HepG2 (cell line): ENCODE measurements at regions not wholly inside any gene's neighbourhood (a gene's known extent, or its start where the extent isn't known, plus 50 kb on each side); places are given as distances from the start of the nearest gene placed in this dataset.

Experiments
- ATAC-seq: fragments of 200-7000 bp; cut with Tn5 transposase; 3 replicates; pipeline ENCODE4 v1.9.1; 2020; ENCODE audit warnings: mild to moderate bottlenecking, moderate library complexity
- BruUV-seq: library from RNA; stranded (reverse); fragments of 400-500 nt; replicated peaks from 2 replicates; lab custom pipeline; 2021; lab: Mats Ljungman, UMichigan
- CTCF ChIA-PET: fragments of 300-600 bp; formaldehyde crosslinking; extraction: SDS; loops from one replicate; lab custom pipeline; 2021; ENCODE audit warnings: low total read pairs, inconsistent platforms, low intra/inter-chr PET ratio; lab: Yijun Ruan, JAX
- POLR2A ChIA-PET: fragments of 350-600 bp; sonication (Branson Sonifier 250); formaldehyde crosslinking; loops from one replicate; lab custom pipeline; 2020; ENCODE audit warnings: antibody characterized with exemption, inconsistent platforms; lab: Yijun Ruan, JAX
- DNase-seq: peaks from one replicate; pipeline ENCODE4 v3.0.0-alpha.2; 2015; ENCODE audit warnings: low spot score
- FAIRE-seq: peaks from 3 replicates; lab custom pipeline; 2011; peaks lifted over from hg19 to GRCh38; lab: Jason Lieb, UNC
- H2AFZ ChIP-seq: one replicate; pipeline ENCODE4 v1.6.1; 2011; ENCODE audit warnings: low read length, inconsistent platforms
- H3K27ac ChIP-seq: fragments of 300-600 bp; 3 replicates; pipeline ENCODE4 v1.8.0; 2011; ENCODE audit warnings: mixed run types, mild to moderate bottlenecking, mixed read lengths, low read length, inconsistent platforms; ENCODE audit not compliant: insufficient read depth; ENCODE audit errors: extremely low read length
- H3K27me3 ChIP-seq, 2 experiments: fragments of 200-600 bp in 1 of 2; 2 replicates in 1 of 2; 3 replicates in 1 of 2; pipeline versions ENCODE4 v1.6.0 to v1.8.0; 2011; ENCODE audit warnings: low read length in 2 of 2, mild to moderate bottlenecking in 2 of 2, moderate library complexity in 2 of 2, inconsistent platforms in 1 of 2; ENCODE audit not compliant: insufficient read depth in 2 of 2, control insufficient read depth in 1 of 2
- H3K36me3 ChIP-seq, 2 experiments: fragments of 200-600 bp in 1 of 2; replicated peaks in 1 of 2; 2 replicates in 1 of 2; 3 replicates in 1 of 2; pipeline versions ENCODE4 v1.5.1 to v1.8.0; 2011; ENCODE audit warnings: low read length in 2 of 2, inconsistent platforms in 1 of 2; ENCODE audit not compliant: insufficient read depth in 2 of 2, control insufficient read depth in 1 of 2
- H3K4me1 ChIP-seq: 2 replicates; pipeline ENCODE4 v1.5.1; 2012; ENCODE audit warnings: low read length, inconsistent platforms; ENCODE audit not compliant: insufficient read depth
- H3K4me2 ChIP-seq: 2 replicates; pipeline ENCODE4 v1.6.0; 2011; ENCODE audit warnings: low read depth, low read length, inconsistent platforms
- H3K4me3 ChIP-seq, 3 experiments: fragments of 200-600 bp in 1 of 3; sonication (generic), shearing (Covaris generic) in 1 of 3; replicated peaks in 1 of 3; 2 replicates each; pipeline ENCODE4 v1.5.1; 2011 to 2016; ENCODE audit warnings: low read length in 3 of 3, inconsistent platforms in 2 of 3, low read depth in 2 of 3, mild to moderate bottlenecking in 2 of 3, control low read depth in 1 of 3, mixed read lengths in 1 of 3; ENCODE audit not compliant: insufficient read depth in 1 of 3
- H3K79me2 ChIP-seq: one replicate; pipeline ENCODE4 v1.6.1; 2011; ENCODE audit warnings: low read length, inconsistent platforms; ENCODE audit not compliant: insufficient read depth
- H3K9ac ChIP-seq: 2 replicates; pipeline ENCODE4 v1.6.0; 2011; ENCODE audit warnings: mild to moderate bottlenecking, low read depth, low read length, inconsistent platforms; ENCODE audit not compliant: insufficient read depth
- H3K9me3 ChIP-seq: 2 replicates; pipeline ENCODE4 v1.5.1; 2012; ENCODE audit warnings: mild to moderate bottlenecking, low read length
- H4K20me1 ChIP-seq: 2 replicates; pipeline ENCODE4 v1.6.0; 2011; ENCODE audit warnings: inconsistent platforms, mild to moderate bottlenecking, low read length, moderate library complexity; ENCODE audit not compliant: insufficient read depth
- REST ChIP-seq, 2 experiments: IDR thresholded peaks; 2 replicates each; pipeline ENCODE4 v1.6.1; 2011 to 2012; ENCODE audit warnings: low read length in 2 of 2, borderline replicate concordance in 1 of 2, low read depth in 1 of 2, mild to moderate bottlenecking in 1 of 2, moderate library complexity in 1 of 2
- TMF1 ChIP-seq: sonication (generic); formaldehyde crosslinking; IDR thresholded peaks from 2 replicates; pipeline ENCODE4 v1.8.1; 2022; ENCODE audit warnings: low read depth, missing genetic modification reagents
- ZIK1 ChIP-seq: sonication (generic); formaldehyde crosslinking; IDR thresholded peaks from 2 replicates; pipeline ENCODE4 v1.5.0; 2020; ENCODE audit warnings: mild to moderate bottlenecking, low read depth, missing genetic modification reagents, borderline replicate concordance
- ZMYM3 ChIP-seq: sonication (generic); formaldehyde crosslinking; IDR thresholded peaks from 2 replicates; pipeline ENCODE4 v1.5.1; 2020; ENCODE audit warnings: mild to moderate bottlenecking, missing genetic modification reagents
- ZNF432 ChIP-seq: sonication (generic); formaldehyde crosslinking; IDR thresholded peaks from 2 replicates; pipeline ENCODE4 v1.5.0; 2020; ENCODE audit warnings: missing genetic modification reagents, mild to moderate bottlenecking, borderline replicate concordance
- ZNF552 ChIP-seq: sonication (generic); formaldehyde crosslinking; IDR thresholded peaks from 2 replicates; pipeline ENCODE4 v1.9.0; 2022; ENCODE audit warnings: missing genetic modification reagents, mild to moderate bottlenecking, borderline replicate concordance
- ZSCAN20 ChIP-seq: sonication (generic); formaldehyde crosslinking; IDR thresholded peaks from 2 replicates; pipeline ENCODE4 v1.4.0; 2020; ENCODE audit warnings: missing genetic modification reagents, mild to moderate bottlenecking, borderline replicate concordance
- WGBS: methylation state at CpG from one replicate; pipeline ENCODE4 v1.1.6; 2017; ENCODE audit warnings: low lambda C conversion rate; 5-methylcytosine and 5-hydroxymethylcytosine counted together
- in situ Hi-C: cut with HindIII; loops from 2 replicates; pipeline ENCODE4 v1.10.0; 2017; ENCODE audit warnings: low pct_unique_long_range_greater_than_20kb; ENCODE audit not compliant: extremely low pct_ligation_motif_present
- intact Hi-C: fragments of 100-400 bp; cut with micrococcal nuclease; formaldehyde crosslinking; loops from one replicate; pipeline ENCODE4 v1.10.0; 2022; ENCODE audit not compliant: unreplicated experiment

- TF ChIP-seq REST (IDR thresholded peaks at IDR 0.05; ENCODE audit: borderline replicate concordance in 1 of 2, low read depth in 1 of 2, low read length in 2 of 2) (no peak), ZIK1 (CRISPR knock-in tag) (no peak)
- TF ChIP-seq, all 625 proteins: peak for 0
Observed at GRCh38 chr10:118904286-118904685, 125.2 kb upstream of the NANOS1 start (continued).

DNA sequence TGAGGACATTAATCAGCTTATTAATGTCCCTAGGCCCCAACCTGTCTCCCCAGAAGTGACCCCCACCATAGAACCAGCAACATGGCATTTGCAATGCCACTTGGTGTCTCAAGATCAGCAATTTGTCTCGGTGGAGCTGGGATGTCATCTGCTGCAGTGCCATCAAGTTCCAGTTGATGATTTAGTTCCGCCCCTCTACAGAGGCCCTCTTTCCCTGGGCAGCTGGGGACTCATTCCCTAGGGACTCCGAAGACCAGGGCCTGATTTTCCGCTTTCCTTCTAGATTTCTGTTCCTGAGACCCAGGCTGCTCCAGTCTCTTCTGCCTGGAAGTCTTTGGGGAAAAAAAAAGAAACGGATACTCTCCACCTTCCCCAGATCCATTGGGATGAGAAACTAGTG lies 122.5 kb upstream of the NANOS1 start:
- Histone ChIP-seq H4K20me1 (no peaks in the 10 kb centered on the region), H3K79me2 (no peaks in the 10 kb centered on the region), H3K36me3 (no peaks in the 10 kb centered on the region), H3K4me3 (no peak overlapping the region)
- BruUV-seq = no TSS peak
- ATAC-seq = no peak
- TF ChIP-seq TMF1 (CRISPR knock-in tag) (no peak), ZNF432 (CRISPR knock-in tag) (no peak), ZMYM3 (CRISPR knock-in tag) (no peak), ZSCAN20 (CRISPR knock-in tag) (no peak), ZNF552 (CRISPR knock-in tag) (no peak)
- TF ChIP-seq, all 625 proteins: peak for 0
- Histone ChIP-seq H2AFZ (no peak overlapping the region), H3K4me1 (peaks cover 5% of the 10 kb centered on the region; the same call in 1 of the 2 replicates), H3K27me3 (peaks cover 0 to 4% of the 10 kb centered on the region in 2 experiments; a peak in 2 of 5 replicates), H3K9me3 (no peaks in the 10 kb centered on the region), H3K27ac (no peak overlapping the region), H3K9ac (no peak overlapping the region), H3K4me2 (no peak overlapping the region)
- ChIA-PET POLR2A (no interaction called here), CTCF (no interaction called here)
- DNase-seq = no peak
- FAIRE-seq = no peak
- WGBS = 34% methylated on average over 5 of the region's 5 CpGs
- intact Hi-C loops (no loop called here), in situ Hi-C loops (no loop called here)
